Smooth muscle cell (in vitro differentiated cells): ENCODE measurements at regions not wholly inside any gene's neighbourhood (a gene's known extent, or its start where the extent isn't known, plus 50 kb on each side); places are given as distances from the start of the nearest gene placed in this dataset.

Experiments used
- DNase-seq: peaks from one replicate; lab custom pipeline; 2025; ENCODE audit not compliant: unreplicated experiment; lab: John Stamatoyannopoulos, UW
- H2AFZ ChIP-seq: fragments of 200-600 bp; sonication (generic); 2 replicates; pipeline ENCODE4 v1.6.0; 2016; ENCODE audit warnings: antibody characterized with exemption, low read depth, mild to moderate bottlenecking
- H3F3A ChIP-seq: fragments of 200-600 bp; sonication (generic); 2 replicates; pipeline ENCODE4 v1.6.0; 2017; ENCODE audit warnings: antibody characterized with exemption, low read depth
- H3K27ac ChIP-seq: fragments of 200-600 bp; sonication (generic); 2 replicates; pipeline ENCODE4 v1.5.1; 2016; ENCODE audit warnings: low read depth, mild to moderate bottlenecking
- H3K27me3 ChIP-seq: fragments of 200-600 bp; sonication (generic); 2 replicates; pipeline ENCODE4 v1.6.1; 2016; ENCODE audit warnings: low read depth, mild to moderate bottlenecking
- H3K36me3 ChIP-seq: fragments of 200-600 bp; sonication (generic); 2 replicates; pipeline ENCODE4 v1.5.1; 2016; ENCODE audit warnings: low read depth
- H3K4me1 ChIP-seq: fragments of 200-600 bp; sonication (generic); 2 replicates; pipeline ENCODE4 v1.5.1; 2016; ENCODE audit warnings: low read depth
- H3K4me2 ChIP-seq: fragments of 200-600 bp; sonication (generic); 2 replicates; pipeline ENCODE4 v1.6.0; 2016; ENCODE audit warnings: mild to moderate bottlenecking
- H3K4me3 ChIP-seq: fragments of 200-600 bp; sonication (generic); 2 replicates; pipeline ENCODE4 v1.5.1; 2016; ENCODE audit warnings: mild to moderate bottlenecking
- H3K79me2 ChIP-seq: fragments of 200-600 bp; sonication (generic); 2 replicates; pipeline ENCODE4 v1.6.0; 2016; ENCODE audit warnings: low read depth, mild to moderate bottlenecking
- H3K9ac ChIP-seq: fragments of 200-600 bp; sonication (generic); 2 replicates; pipeline ENCODE4 v1.6.0; 2016; ENCODE audit warnings: low read depth
- H3K9me3 ChIP-seq: fragments of 200-600 bp; sonication (generic); replicated peaks from 2 replicates; pipeline ENCODE4 v1.5.1; 2016; ENCODE audit warnings: low read depth
- H4K20me1 ChIP-seq: fragments of 200-600 bp; sonication (generic); 2 replicates; pipeline ENCODE4 v1.6.0; 2016; ENCODE audit warnings: low read depth
- CTCF ChIP-seq: fragments of 200-600 bp; sonication (generic); IDR thresholded peaks from 2 replicates; pipeline ENCODE4 v1.5.1; 2017; ENCODE audit warnings: borderline replicate concordance, mild to moderate bottlenecking, antibody characterized with exemption; ENCODE audit not compliant: insufficient read depth, poor library complexity, severe bottlenecking
- WGBS: methylation state at CpG from one replicate; pipeline ENCODE4 v1.1.7; 2016; ENCODE audit warnings: low lambda C conversion rate; 5-methylcytosine and 5-hydroxymethylcytosine counted together

GRCh38 chr16:81170824-81171223 lies 67.7 kb upstream of the BCO1 start:
- no peaks in the 10 kb centered on the region for H3F3A ChIP-seq
- no peaks in the 10 kb centered on the region for H4K20me1 ChIP-seq
- H3K9ac ChIP-seq = no peak overlapping the region
- H2AFZ ChIP-seq = no peak overlapping the region
- no peaks in the 10 kb centered on the region for H3K36me3 ChIP-seq
- WGBS = 40% methylated on average over 7 of the region's 7 CpGs
- H3K4me1 ChIP-seq = no peaks in the 10 kb centered on the region
- H3K4me2 ChIP-seq = no peak overlapping the region
- H3K9me3 ChIP-seq = no peaks in the 10 kb centered on the region
- H3K27me3 ChIP-seq = no peaks in the 10 kb centered on the region
- no peak for DNase-seq
- no peak overlapping the region for H3K27ac ChIP-seq
- no peak overlapping the region for H3K4me3 ChIP-seq
- no peak for TF ChIP-seq CTCF
- no peaks in the 10 kb centered on the region for H3K79me2 ChIP-seq

DNA sequence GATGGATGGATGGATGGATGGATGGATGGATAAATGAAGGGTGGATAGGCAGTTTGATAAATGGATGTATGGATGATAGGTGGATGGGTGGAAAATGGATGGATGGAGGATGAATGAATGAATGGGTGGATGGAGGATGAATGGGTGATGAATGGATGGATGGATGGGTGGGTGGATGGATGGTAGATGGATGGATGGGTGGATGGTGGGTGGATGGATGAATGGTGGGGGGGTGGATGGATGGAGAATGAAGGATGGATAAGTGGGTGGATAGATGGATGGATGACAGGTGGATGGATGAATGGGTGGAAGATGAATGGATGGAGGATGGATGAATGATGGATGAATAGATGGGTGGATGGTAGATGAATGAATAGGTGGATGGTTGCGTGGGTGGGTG lies 70.1 kb upstream of the BCO1 start:
- H3K4me2 ChIP-seq = no peak overlapping the region
- H3K4me1 ChIP-seq = no peaks in the 10 kb centered on the region
- no peak overlapping the region for H3K9ac ChIP-seq
- H3K27ac ChIP-seq = no peak overlapping the region
- WGBS = 56% methylated on average over 1 of the region's 1 CpG
- no peak overlapping the region for H2AFZ ChIP-seq
- no peaks in the 10 kb centered on the region for H3K9me3 ChIP-seq
- DNase-seq = no peak
- no peaks in the 10 kb centered on the region for H3F3A ChIP-seq
- no peaks in the 10 kb centered on the region for H4K20me1 ChIP-seq
- H3K79me2 ChIP-seq = no peaks in the 10 kb centered on the region
- H3K4me3 ChIP-seq = no peak overlapping the region
- no peaks in the 10 kb centered on the region for H3K36me3 ChIP-seq
- no peaks in the 10 kb centered on the region for H3K27me3 ChIP-seq
- TF ChIP-seq CTCF = no peak

DNA sequence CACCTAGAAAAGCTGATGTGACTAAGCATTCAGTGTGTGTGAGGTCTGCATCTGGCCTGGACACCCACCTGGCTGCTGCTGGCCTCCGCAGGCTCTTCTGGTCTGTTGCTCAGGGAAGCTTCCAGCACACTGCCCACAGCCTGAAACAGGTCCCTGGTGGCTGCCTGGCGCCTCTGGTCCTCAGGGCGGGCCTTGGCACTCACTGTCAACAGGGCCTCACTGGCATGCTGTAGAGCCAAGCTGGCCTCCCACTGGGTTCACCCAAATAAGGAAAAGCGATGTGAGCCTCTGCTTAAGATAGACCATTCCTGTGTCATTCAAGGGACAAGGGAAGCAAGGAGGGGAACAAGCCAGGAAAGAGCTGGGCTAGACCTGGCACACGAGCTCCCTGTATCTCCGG lies 70.6 kb upstream of the BCO1 start:
- 74% methylated on average over 6 of the region's 6 CpGs for WGBS
- DNase-seq = no peak

More for the DNA sequence above, 70.6 kb upstream of the BCO1 start:
- H3K4me3 ChIP-seq = no peak overlapping the region
- H3K9ac ChIP-seq = no peak overlapping the region
- no peaks in the 10 kb centered on the region for H3K36me3 ChIP-seq
- H3K27ac ChIP-seq = no peak overlapping the region
- no peaks in the 10 kb centered on the region for H3K9me3 ChIP-seq
- H4K20me1 ChIP-seq = no peaks in the 10 kb centered on the region
- no peak overlapping the region for H2AFZ ChIP-seq
- TF ChIP-seq CTCF = no peak
- no peaks in the 10 kb centered on the region for H3K27me3 ChIP-seq
- no peaks in the 10 kb centered on the region for H3K79me2 ChIP-seq
- no peaks in the 10 kb centered on the region for H3F3A ChIP-seq
- H3K4me2 ChIP-seq = no peak overlapping the region
- no peaks in the 10 kb centered on the region for H3K4me1 ChIP-seq
